A673 (cell line): ENCODE measurements at regions not wholly inside any gene's neighbourhood (a gene's known extent, or its start where the extent isn't known, plus 50 kb on each side); places are given as distances from the start of the nearest gene placed in this dataset.

Source experiments
- CTCF ChIP-seq: fragments of 300-800, 200-600 bp; sonication (generic); conservative IDR thresholded peaks from 2 replicates; pipeline ENCODE4 v1.5.1; 2017; ENCODE audit warnings: low read depth, mild to moderate bottlenecking, antibody characterized with exemption, low read length, moderate library complexity, mixed read lengths
- EZH2 ChIP-seq: fragments of 200-600 bp; sonication (generic); IDR thresholded peaks from 2 replicates; pipeline ENCODE4 v1.6.1; 2017; ENCODE audit warnings: borderline replicate concordance, low read depth, mild to moderate bottlenecking, mixed read lengths, antibody characterized with exemption, low read length; ENCODE audit not compliant: poor library complexity, severe bottlenecking

GRCh38 chrX:9189286-9189685 lies 155.4 kb upstream of the FAM9B start:
- no peak for TF ChIP-seq CTCF
- TF ChIP-seq EZH2, result no peak
